GM12872 (cell line): ENCODE measurements at regions not wholly inside any gene's neighbourhood (a gene's known extent, or its start where the extent isn't known, plus 50 kb on each side); places are given as distances from the start of the nearest gene placed in this dataset.

Experiments used
- CTCF ChIP-seq: IDR thresholded peaks from 3 replicates; pipeline ENCODE4 v1.5.1; 2011; ENCODE audit warnings: low read depth, mild to moderate bottlenecking, low read length, moderate library complexity; ENCODE audit not compliant: insufficient read depth

DNA sequence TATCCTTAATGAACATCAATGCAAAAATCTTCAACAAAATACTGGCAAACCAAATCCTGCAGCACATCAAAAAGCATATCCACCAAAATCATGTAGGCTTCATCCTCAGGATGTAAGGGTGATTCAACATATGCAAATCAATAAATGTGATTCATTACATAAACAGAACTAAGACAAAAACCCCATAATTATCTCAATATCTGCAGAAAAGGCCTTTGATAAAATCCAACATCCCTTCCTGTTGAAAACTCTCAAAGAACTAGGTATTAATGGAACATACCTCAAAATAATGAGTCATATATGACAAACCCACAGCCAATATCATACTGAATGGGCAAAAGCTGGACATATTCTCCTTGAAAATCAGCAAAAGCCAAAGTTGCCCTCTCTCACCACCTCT lies 54.6 kb upstream of the DEPDC1 start:
- TF ChIP-seq CTCF = no peak

- TF ChIP-seq CTCF = no peak
Measured at GRCh38 chr1:68558321-68559026, 61.6 kb upstream of the DEPDC1 start.

GRCh38 chr1:68565923-68566322 lies 69.0 kb upstream of the DEPDC1 start:
- TF ChIP-seq CTCF = no peak

GRCh38 chr1:68570871-68571270 lies 74.0 kb upstream of the DEPDC1 start:
- no peak for TF ChIP-seq CTCF

GRCh38 chr1:68571454-68572235 lies 74.8 kb upstream of the DEPDC1 start:
- TF ChIP-seq CTCF = no peak

DNA sequence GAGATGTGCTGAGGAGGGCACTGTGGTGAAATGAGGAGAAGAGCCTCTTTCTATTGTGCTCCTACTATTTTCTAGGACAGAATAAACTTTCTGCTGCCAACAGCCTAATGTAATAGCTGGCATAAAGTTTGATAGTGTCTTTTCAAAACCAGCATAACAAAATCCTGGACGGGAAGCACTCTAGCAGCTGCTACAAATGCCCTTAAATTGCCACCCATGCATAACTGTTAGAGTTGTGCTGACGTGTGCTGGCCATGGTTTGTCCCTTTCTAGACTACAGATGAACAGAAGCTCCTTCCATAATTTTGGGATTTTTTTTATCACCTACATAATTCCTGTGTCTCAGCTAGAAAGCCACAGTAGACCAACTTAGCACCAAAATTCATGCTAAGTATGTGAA lies 88.5 kb upstream of the DEPDC1 start:
- no peak for TF ChIP-seq CTCF

- TF ChIP-seq CTCF = no peak
Measured at GRCh38 chr1:68586766-68587165, 89.9 kb upstream of the DEPDC1 start.
